Ovary (tissue), 7 donors: ENCODE measurements at regions not wholly inside any gene's neighbourhood (a gene's known extent, or its start where the extent isn't known, plus 50 kb on each side); places are given as distances from the start of the nearest gene placed in this dataset.

Source experiments
- DNase-seq, 5 donors: peaks; one replicate each; pipeline ENCODE4 v3.0.0-alpha.2; 2019 to 2020
- H3K27ac ChIP-seq, 2 donors: fragments of 200-600 bp; one replicate each; pipeline versions ENCODE4 v1.5.1 to v1.8.0; 2019 to 2022
- H3K27me3 ChIP-seq: fragments of 200-600 bp; one replicate; pipeline ENCODE4 v1.8.0; 2022
- H3K36me3 ChIP-seq: fragments of 200-600 bp; sonication (generic); one replicate; pipeline ENCODE4 v1.5.1; 2019
- H3K4me1 ChIP-seq: one replicate; pipeline ENCODE4 v1.8.1; 2013; ENCODE audit warnings: mild to moderate bottlenecking, moderate library complexity; ENCODE audit not compliant: insufficient read depth
- H3K4me3 ChIP-seq: fragments of 200-600 bp; sonication (generic); one replicate; pipeline ENCODE4 v1.5.1; 2017
- H3K9me3 ChIP-seq, 2 donors: fragments of 200-600 bp in 1 of 2; sonication (generic) in 1 of 2; one replicate each; pipeline versions ENCODE4 v1.5.1 to v1.8.1; 2013 to 2019; ENCODE audit warnings: mild to moderate bottlenecking in 1 of 2, moderate library complexity in 1 of 2
- EP300 ChIP-seq: sonication (generic); formaldehyde crosslinking; IDR thresholded peaks from one replicate; pipeline ENCODE4 v1.6.1; 2017; ENCODE audit warnings: antibody characterized with exemption
- POLR2A ChIP-seq: fragments of 450-650 bp; IDR thresholded peaks from one replicate; pipeline ENCODE4 v1.6.1; 2017; ENCODE audit warnings: antibody characterized with exemption, mild to moderate bottlenecking, moderate library complexity
- WGBS, 3 donors: extraction: QIAGEN DNeasy Blood & Tissue Kit in 1 of 3; methylation state at CpG; one replicate each; pipeline versions ENCODE4 v1.1.5 to v1.1.7; 2013 to 2017; 5-methylcytosine and 5-hydroxymethylcytosine counted together
- intact Hi-C, 4 donors: fragments of 100-400 bp; cut with DNase I; formaldehyde crosslinking; loops; one replicate each; pipeline versions ENCODE4 v1.11.0 to v1.15.1; 2022 to 2023
- TF ChIP-seq, protein P1 (sequence below), 3 donors: fragments of 450-650 bp in 2 of 3; fragments of 200-600 bp in 1 of 3; IDR thresholded peaks; one replicate each; pipeline versions ENCODE4 v1.5.1 to v1.8.0; 2016 to 2022; ENCODE audit warnings: antibody characterized with exemption in 3 of 3, mild to moderate bottlenecking in 1 of 3
- donor health status: DM: no; HTN: no; CAD: no; lungs with moderate emphysema.
- donor health status: DM: no; HTN: no; CAD: no.
- donor health status: Bipolar disorder and iron deficiency.
- donor health status: DM: no; HTN: no; CAD: no.
- donor health status: DM: yes; HTN: yes; CAD: no.

GRCh38 chr13:106814463-106814862, 246.5 kb upstream of the ARGLU1 start:
- Histone ChIP-seq H3K4me1 (no peaks in the 10 kb centered on the region), H3K9me3 (no peaks in the 10 kb centered on the region), H3K36me3 (no peaks in the 10 kb centered on the region), H3K27ac (no peak overlapping the region), H3K27me3 (no peaks in the 10 kb centered on the region), H3K4me3 (no peak overlapping the region)
- intact Hi-C loops = no loop called here
- 24 to 50% (median 40%) methylated on average over 1 of the region's 1 CpG for WGBS, 3 donors
- DNase-seq = no peak
- TF ChIP-seq POLR2A = no peak
- no peak for TF ChIP-seq EP300
- TF ChIP-seq, protein P1, sequence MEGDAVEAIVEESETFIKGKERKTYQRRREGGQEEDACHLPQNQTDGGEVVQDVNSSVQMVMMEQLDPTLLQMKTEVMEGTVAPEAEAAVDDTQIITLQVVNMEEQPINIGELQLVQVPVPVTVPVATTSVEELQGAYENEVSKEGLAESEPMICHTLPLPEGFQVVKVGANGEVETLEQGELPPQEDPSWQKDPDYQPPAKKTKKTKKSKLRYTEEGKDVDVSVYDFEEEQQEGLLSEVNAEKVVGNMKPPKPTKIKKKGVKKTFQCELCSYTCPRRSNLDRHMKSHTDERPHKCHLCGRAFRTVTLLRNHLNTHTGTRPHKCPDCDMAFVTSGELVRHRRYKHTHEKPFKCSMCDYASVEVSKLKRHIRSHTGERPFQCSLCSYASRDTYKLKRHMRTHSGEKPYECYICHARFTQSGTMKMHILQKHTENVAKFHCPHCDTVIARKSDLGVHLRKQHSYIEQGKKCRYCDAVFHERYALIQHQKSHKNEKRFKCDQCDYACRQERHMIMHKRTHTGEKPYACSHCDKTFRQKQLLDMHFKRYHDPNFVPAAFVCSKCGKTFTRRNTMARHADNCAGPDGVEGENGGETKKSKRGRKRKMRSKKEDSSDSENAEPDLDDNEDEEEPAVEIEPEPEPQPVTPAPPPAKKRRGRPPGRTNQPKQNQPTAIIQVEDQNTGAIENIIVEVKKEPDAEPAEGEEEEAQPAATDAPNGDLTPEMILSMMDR (IDR thresholded peaks at IDR 0.05) = no peak

DNA sequence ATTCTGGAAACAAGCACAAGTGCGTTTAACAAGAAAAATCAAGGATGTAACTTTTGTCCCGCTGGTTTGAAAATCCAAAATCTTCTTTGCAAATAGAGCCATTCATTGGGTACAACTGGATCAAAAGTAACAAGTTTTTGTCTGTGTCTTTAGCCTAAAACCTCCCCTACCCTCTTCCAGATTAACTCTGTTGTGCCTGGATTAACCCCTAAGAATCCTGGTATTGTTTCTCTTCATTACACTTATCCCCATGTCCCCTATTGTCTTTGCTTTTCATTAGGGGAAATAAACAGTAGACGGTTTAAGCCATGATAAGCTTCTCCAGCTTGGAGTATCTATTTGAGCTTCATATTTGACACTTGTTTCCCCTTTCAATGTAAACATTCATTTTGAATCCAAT, 242.1 kb upstream of the ARGLU1 start:
- H3K4me1 ChIP-seq = no peaks in the 10 kb centered on the region
- WGBS, 3 donors = 64 to 70% (median 69%) methylated on average over 3 of the region's 3 CpGs
- DNase-seq = no peak
- H3K36me3 ChIP-seq = no peaks in the 10 kb centered on the region
- H3K27ac ChIP-seq = no peak overlapping the region
- H3K27me3 ChIP-seq = no peaks in the 10 kb centered on the region
- intact Hi-C loops = no loop called here
- no peaks in the 10 kb centered on the region for H3K9me3 ChIP-seq
- H3K4me3 ChIP-seq = no peak overlapping the region
- TF ChIP-seq, protein P1 (IDR thresholded peaks at IDR 0.05) = no peak
- no peak for TF ChIP-seq POLR2A
- no peak for TF ChIP-seq EP300

DNA sequence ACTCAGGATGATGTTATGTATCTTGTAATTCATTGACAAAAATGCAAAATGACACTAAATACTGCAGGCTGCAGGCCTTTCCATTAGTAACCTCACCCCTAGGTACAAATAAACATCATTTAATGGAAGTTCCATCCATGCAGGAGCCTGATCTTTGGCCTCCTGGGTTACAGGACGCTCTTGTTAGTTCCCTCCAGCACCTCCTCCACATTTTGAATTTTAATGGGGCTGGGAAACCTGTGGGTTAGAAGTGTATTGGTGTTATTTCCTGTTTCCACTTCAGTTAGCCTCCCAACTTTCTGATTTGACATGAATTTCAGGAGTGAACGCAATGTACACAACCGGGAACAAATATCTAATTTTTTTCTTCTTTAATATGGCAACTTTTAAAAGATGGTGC, 237.1 kb upstream of the ARGLU1 start:
- H3K4me1 ChIP-seq = no peaks in the 10 kb centered on the region
- TF ChIP-seq EP300 (no peak), POLR2A (no peak)
- TF ChIP-seq, protein P1 (IDR thresholded peaks at IDR 0.05) = no peak
- 54 to 64% (median 57%) methylated on average over 3 of the region's 3 CpGs for WGBS, 3 donors

DNA sequence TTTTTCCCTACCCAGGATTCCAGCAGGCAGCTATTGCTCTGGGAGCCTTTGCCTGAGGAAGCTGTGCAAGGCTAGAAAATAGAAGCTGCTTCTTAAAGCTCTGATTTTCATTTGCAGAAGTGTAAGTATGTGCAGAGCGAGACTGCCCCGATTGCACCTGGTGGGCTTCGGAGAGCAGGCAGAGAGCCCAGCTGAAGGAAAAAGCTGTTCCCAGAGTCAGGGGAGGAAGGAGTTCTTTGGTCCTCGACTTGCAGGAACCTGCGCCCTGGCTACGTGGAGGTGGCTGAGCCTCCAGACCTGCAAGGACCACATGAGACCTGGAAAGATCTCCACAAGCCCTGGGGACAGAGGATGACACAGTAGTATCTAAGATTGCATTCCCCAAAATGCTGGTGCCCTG, 235.0 kb upstream of the ARGLU1 start:
- intact Hi-C loops = no loop called here
- no peaks in the 10 kb centered on the region for H3K27me3 ChIP-seq
- DNase-seq = no peak
- no peaks in the 10 kb centered on the region for H3K4me1 ChIP-seq
- no peaks in the 10 kb centered on the region for H3K36me3 ChIP-seq
- no peak overlapping the region for H3K4me3 ChIP-seq
- no peak overlapping the region for H3K27ac ChIP-seq
- H3K9me3 ChIP-seq = no peaks in the 10 kb centered on the region
- no peak for TF ChIP-seq EP300
- TF ChIP-seq POLR2A = no peak
- TF ChIP-seq, protein P1 (IDR thresholded peaks at IDR 0.05) = no peak
- 76 to 81% (median 79%) methylated on average over 6 of the region's 6 CpGs for WGBS, 3 donors

More for the DNA sequence above, 237.1 kb upstream of the ARGLU1 start:
- no peak for DNase-seq
- no peak overlapping the region for H3K4me3 ChIP-seq
- no peak overlapping the region for H3K27ac ChIP-seq
- H3K27me3 ChIP-seq = no peaks in the 10 kb centered on the region
- intact Hi-C loops = no loop called here
- no peaks in the 10 kb centered on the region for H3K9me3 ChIP-seq
- no peaks in the 10 kb centered on the region for H3K36me3 ChIP-seq
